H1 (cell line): ENCODE measurements at regions not wholly inside any gene's neighbourhood (a gene's known extent, or its start where the extent isn't known, plus 50 kb on each side); places are given as distances from the start of the nearest gene placed in this dataset.

Experiments
- CTCF ChIA-PET: fragments of 300-600 bp; sonication (Branson Sonifier 250); formaldehyde crosslinking; loops from one replicate; lab custom pipeline; 2021; ENCODE audit not compliant: partially characterized antibody; lab: Charles Lee
- POLR2A ChIA-PET: fragments of 300-600 bp; sonication (Branson Sonifier 250); formaldehyde crosslinking; loops from one replicate; lab custom pipeline; 2021; ENCODE audit warnings: inconsistent platforms; ENCODE audit not compliant: partially characterized antibody; lab: Charles Lee
- DNase-seq, 2 experiments: peaks; one replicate each; pipeline versions ENCODE4 v3.0.0 to v3.0.0-alpha.2; 2010 to 2022; ENCODE audit warnings: low spot score in 2 of 2, low read depth in 1 of 2, mixed read lengths in 1 of 2
- FAIRE-seq: peaks from 2 replicates; lab custom pipeline; 2011; peaks lifted over from hg19 to GRCh38; lab: Jason Lieb, UNC
- H2AFZ ChIP-seq: 2 replicates; pipeline ENCODE4 v1.8.1; 2012; ENCODE audit warnings: low read length, inconsistent platforms
- H2AK5ac ChIP-seq: 2 replicates; pipeline ENCODE4 v1.6.1; 2013; ENCODE audit warnings: low read depth, low read length
- H2BK120ac ChIP-seq: replicated peaks from 2 replicates; pipeline ENCODE3; 2013; ENCODE audit warnings: low read depth, low read length, inconsistent platforms
- H2BK12ac ChIP-seq: 2 replicates; pipeline ENCODE4 v1.6.1; 2013; ENCODE audit warnings: low read depth, low read length
- H2BK15ac ChIP-seq: 2 replicates; pipeline ENCODE4 v1.6.1; 2013; ENCODE audit warnings: low read length
- H2BK20ac ChIP-seq: 2 replicates; pipeline ENCODE4 v1.6.1; 2013; ENCODE audit warnings: low read length
- H2BK5ac ChIP-seq: 2 replicates; pipeline ENCODE4 v1.6.1; 2013; ENCODE audit warnings: low read depth, low read length
- H3K14ac ChIP-seq: 2 replicates; pipeline ENCODE4 v1.6.1; 2013; ENCODE audit warnings: inconsistent platforms; ENCODE audit not compliant: insufficient read length
- H3K18ac ChIP-seq: 2 replicates; pipeline ENCODE4 v1.6.1; 2013; ENCODE audit warnings: low read length; ENCODE audit errors: extremely low read depth
- H3K23ac ChIP-seq: 2 replicates; pipeline ENCODE4 v1.6.1; 2013; ENCODE audit warnings: inconsistent platforms; ENCODE audit not compliant: insufficient read length
- H3K23me2 ChIP-seq: 2 replicates; pipeline ENCODE4 v1.6.1; 2013; ENCODE audit warnings: low read depth, low read length
- H3K27ac ChIP-seq: 2 replicates; pipeline ENCODE4 v1.6.1; 2011; ENCODE audit warnings: low read depth, low read length, inconsistent platforms
- H3K27me3 ChIP-seq, 4 experiments: replicated peaks in 1 of 4; 1 replicate in 1 of 4; 2 replicates in 3 of 4; pipeline versions ENCODE4 v1.6.1 to v1.8.1; 2011 to 2013; ENCODE audit warnings: low read length in 3 of 4, mild to moderate bottlenecking in 3 of 4, inconsistent platforms in 2 of 4, mixed read lengths in 2 of 4, moderate library complexity in 1 of 4; ENCODE audit not compliant: control insufficient read depth in 3 of 4, insufficient read depth in 3 of 4; ENCODE audit errors: extremely low read depth in 1 of 4
- H3K36me3 ChIP-seq, 4 experiments: 2 replicates each; pipeline versions ENCODE4 v1.6.1 to v1.8.1; 2011 to 2013; ENCODE audit warnings: mild to moderate bottlenecking in 4 of 4, low read length in 3 of 4, moderate library complexity in 2 of 4, control low read depth in 1 of 4, inconsistent platforms in 1 of 4; ENCODE audit not compliant: insufficient read depth in 4 of 4, control insufficient read depth in 2 of 4
- H3K4ac ChIP-seq: replicated peaks from 2 replicates; pipeline ENCODE3; 2013; ENCODE audit warnings: low read length, low read depth, mixed read lengths, inconsistent platforms; ENCODE audit not compliant: insufficient read length
- H3K4me1 ChIP-seq, 4 experiments: replicated peaks in 1 of 4; 1 replicate in 1 of 4; 2 replicates in 3 of 4; pipeline versions ENCODE4 v1.6.1 to v1.8.1; 2011 to 2013; ENCODE audit warnings: low read length in 3 of 4, inconsistent platforms in 2 of 4, mixed read lengths in 1 of 4; ENCODE audit not compliant: insufficient read depth in 4 of 4, control insufficient read depth in 3 of 4
- H3K4me2 ChIP-seq, 2 experiments: 2 replicates each; pipeline versions ENCODE4 v1.6.1 to v1.8.1; 2011 to 2013; ENCODE audit warnings: low read depth in 2 of 2, low read length in 2 of 2, control low read depth in 1 of 2, inconsistent platforms in 1 of 2, mild to moderate bottlenecking in 1 of 2; ENCODE audit not compliant: insufficient read depth in 1 of 2
- H3K4me3 ChIP-seq, 4 experiments: fragments of 200-600, 300-600 bp in 1 of 4; sonication (generic), shearing (Covaris generic), sonication (Bioruptor Twin) in 1 of 4; 2 replicates each; pipeline versions ENCODE4 v1.5.1 to v1.8.1; 2011 to 2016; ENCODE audit warnings: low read length in 4 of 4, low read depth in 3 of 4, control low read depth in 2 of 4, inconsistent platforms in 2 of 4, mild to moderate bottlenecking in 2 of 4, mixed read lengths in 1 of 4, moderate library complexity in 1 of 4; ENCODE audit not compliant: insufficient read depth in 2 of 4; ENCODE audit errors: extremely low read depth in 1 of 4
- H3K56ac ChIP-seq: replicated peaks from 2 replicates; pipeline ENCODE3; 2013; ENCODE audit warnings: low read depth, mild to moderate bottlenecking, mixed read lengths, low read length, inconsistent platforms; ENCODE audit not compliant: insufficient read length
- H3K79me1 ChIP-seq: 2 replicates; pipeline ENCODE4 v1.6.1; 2013; ENCODE audit warnings: low read depth, low read length, control low read depth
- H3K79me2 ChIP-seq, 2 experiments: 2 replicates each; pipeline versions ENCODE4 v1.6.1 to v1.8.1; 2012 to 2013; ENCODE audit warnings: low read length in 2 of 2, mild to moderate bottlenecking in 2 of 2, inconsistent platforms in 1 of 2; ENCODE audit not compliant: insufficient read depth in 2 of 2, control insufficient read depth in 1 of 2
- H3K9ac ChIP-seq, 4 experiments: replicated peaks in 1 of 4; 1 replicate in 1 of 4; 2 replicates in 3 of 4; pipeline versions ENCODE4 v1.6.1 to v1.8.1; 2011 to 2013; ENCODE audit warnings: low read depth in 3 of 4, low read length in 3 of 4, control low read depth in 2 of 4, mild to moderate bottlenecking in 2 of 4, moderate library complexity in 2 of 4, inconsistent platforms in 1 of 4; ENCODE audit errors: extremely low read depth in 1 of 4
- H3K9me3 ChIP-seq, 2 experiments: 2 replicates each; pipeline versions ENCODE4 v1.6.1 to v1.8.1; 2012 to 2013; ENCODE audit warnings: mild to moderate bottlenecking in 2 of 2, moderate library complexity in 2 of 2, control low read depth in 1 of 2, inconsistent platforms in 1 of 2, low read depth in 1 of 2, low read length in 1 of 2, mixed read lengths in 1 of 2; ENCODE audit not compliant: insufficient read depth in 2 of 2
- H4K20me1 ChIP-seq, 2 experiments: replicated peaks in 1 of 2; 2 replicates each; pipeline versions ENCODE3 to v1.8.1; 2011 to 2013; ENCODE audit warnings: inconsistent platforms in 2 of 2, low read length in 2 of 2, mild to moderate bottlenecking in 1 of 2; ENCODE audit not compliant: insufficient read depth in 2 of 2, control insufficient read depth in 1 of 2
- H4K5ac ChIP-seq: 2 replicates; pipeline ENCODE4 v1.6.1; 2013; ENCODE audit warnings: low read length, low read depth, mixed read lengths, inconsistent platforms; ENCODE audit not compliant: insufficient read length
- H4K8ac ChIP-seq: 2 replicates; pipeline ENCODE4 v1.8.0; 2013; ENCODE audit warnings: mild to moderate bottlenecking, moderate library complexity, low read length, inconsistent platforms; ENCODE audit not compliant: insufficient read depth; ENCODE audit errors: extremely low read depth
- H4K91ac ChIP-seq: replicated peaks from 2 replicates; pipeline ENCODE3; 2013; ENCODE audit warnings: low read length, mixed read lengths, inconsistent platforms; ENCODE audit not compliant: insufficient read length
- ASH2L ChIP-seq: fragments of 200-600, 300-600 bp; sonication (generic); IDR thresholded peaks from one replicate; pipeline ENCODE4 v1.7.1; 2017; ENCODE audit warnings: low read length
- GTF2F1 ChIP-seq: IDR thresholded peaks from 2 replicates; pipeline ENCODE4 v1.6.1; 2012; ENCODE audit warnings: low read depth, low read length, improper control_type of control experiment, borderline replicate concordance
- JUND ChIP-seq: IDR thresholded peaks from 2 replicates; pipeline ENCODE4 v1.6.1; 2011; ENCODE audit warnings: mild to moderate bottlenecking, improper control_type of control experiment, low read length
- TAF7 ChIP-seq: optimal IDR thresholded peaks from 2 replicates; pipeline ENCODE3; 2011; ENCODE audit warnings: low read depth, mild to moderate bottlenecking, inconsistent platforms, low read length, moderate library complexity, borderline replicate concordance
- WGBS, 2 experiments: shearing (Covaris generic) in 1 of 2; methylation state at CpG; one replicate each; pipeline versions ENCODE4 v1.1.6 to v1.1.7; 2013 to 2015; ENCODE audit warnings: low lambda C conversion rate in 2 of 2, mixed read lengths in 2 of 2, inconsistent platforms in 1 of 2, low coverage in 1 of 2, missing lambda C conversion rate in 1 of 2; ENCODE audit not compliant: insufficient replicate concordance in 2 of 2, insufficient coverage in 1 of 2, insufficient read length in 1 of 2; ENCODE audit errors: extremely low coverage in 1 of 2, missing lambda C conversion rate in 1 of 2; 5-methylcytosine and 5-hydroxymethylcytosine counted together
- TF ChIP-seq, protein P1 (sequence below): IDR thresholded peaks from 2 replicates; pipeline ENCODE4 v1.6.1; 2011; ENCODE audit warnings: low read depth, mild to moderate bottlenecking, low read length; ENCODE audit not compliant: insufficient read depth

- WGBS, 2 experiments, result 86% methylated on average over 7 of the region's 7 CpGs; no CpG with 5 or more reads in 1 of the 2 experiments
- Histone ChIP-seq H3K56ac (no peak overlapping the region), H3K36me3 (no peaks in the 10 kb centered on the region), H3K4me3 (no peak overlapping the region)
- POLR2A ChIA-PET, result no interaction called here
- TF ChIP-seq ASH2L (no peak), TAF7 (no peak), GTF2F1 (no peak), JUND (no peak)
- TF ChIP-seq, protein P1, sequence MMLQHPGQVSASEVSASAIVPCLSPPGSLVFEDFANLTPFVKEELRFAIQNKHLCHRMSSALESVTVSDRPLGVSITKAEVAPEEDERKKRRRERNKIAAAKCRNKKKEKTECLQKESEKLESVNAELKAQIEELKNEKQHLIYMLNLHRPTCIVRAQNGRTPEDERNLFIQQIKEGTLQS, result no peak
- TF ChIP-seq, all 59 proteins: peak for 0
- Histone ChIP-seq H3K27me3 (0 out of 7 replicates have a peak, but pooled peaks cover 0 to 2% (median 0%) of the 10 kb centered on the region in 4 experiments), H3K23ac (no peak overlapping the region), H2BK15ac (no peak overlapping the region), H3K27ac (no peak overlapping the region), H4K20me1 (no peaks in the 10 kb centered on the region), H2BK120ac (no peak overlapping the region), H3K4ac (no peak overlapping the region), H3K4me2 (no peak overlapping the region), H3K9ac (no peak overlapping the region), H4K91ac (no peak overlapping the region), H3K18ac (no peak overlapping the region), H3K4me1 (peaks cover 0 to 11% (median 6%) of the 10 kb centered on the region in 4 experiments; a peak in 5 of 7 replicates), H2AK5ac (no peak overlapping the region), H4K8ac (no peak overlapping the region), H3K14ac (no peak overlapping the region), H2BK12ac (no peak overlapping the region), H2BK5ac (no peak overlapping the region), H2BK20ac (no peak overlapping the region), H3K79me2 (no peaks in the 10 kb centered on the region), H3K23me2 (peaks cover 2% of the 10 kb centered on the region; the same call in 1 of the 2 replicates), H3K9me3 (no peaks in the 10 kb centered on the region), H2AFZ (no peak overlapping the region), H3K79me1 (no peaks in the 10 kb centered on the region), H4K5ac (no peak overlapping the region)
- CTCF ChIA-PET, result interaction anchor here (0.9 to 5.8 kb wide), 3 partner anchors 9 to 92 kb away, joined by 3 to 35 read pairs (median 5); no protein-coding TSS in a partner anchor
- DNase-seq (no peak), FAIRE-seq (no peak)
Measured at GRCh38 chr19:29004796-29005195, 208.2 kb downstream of the UQCRFS1 start.
